SK-N-SH treated with all-trans-retinoic acid at 6 μM for 48 hours (cell line): ENCODE measurements at regions not wholly inside any gene's neighbourhood (a gene's known extent, or its start where the extent isn't known, plus 50 kb on each side); places are given as distances from the start of the nearest gene placed in this dataset.

Experiments
- ATAC-seq: fragments of 200-7000 bp; cut with Tn5 transposase; 3 replicates; pipeline ENCODE4 v1.9.1; 2020; ENCODE audit warnings: mild to moderate bottlenecking, moderate library complexity
- ARNTL ChIP-seq: fragments of 450-650 bp; formaldehyde crosslinking; IDR thresholded peaks from 2 replicates; pipeline ENCODE4 v1.5.0; 2020; ENCODE audit warnings: low read depth, mild to moderate bottlenecking, moderate library complexity, borderline replicate concordance
- CREB5 ChIP-seq: fragments of 250-450 bp; sonication (Bioruptor Pico); IDR thresholded peaks from 2 replicates; pipeline ENCODE4 v1.5.1; 2020; ENCODE audit warnings: low read depth, mild to moderate bottlenecking, moderate library complexity
- CSDC2 ChIP-seq: fragments of 250-450 bp; sonication (Bioruptor Pico); IDR thresholded peaks from 2 replicates; pipeline ENCODE4 v1.5.0; 2020; ENCODE audit warnings: mild to moderate bottlenecking, moderate library complexity
- CSRNP3 ChIP-seq: fragments of 250-450 bp; sonication (Bioruptor Pico); IDR thresholded peaks from 2 replicates; pipeline ENCODE4 v1.5.1; 2021; ENCODE audit warnings: mild to moderate bottlenecking, moderate library complexity
- ISL1 ChIP-seq: fragments of 250-450 bp; sonication (Bioruptor Pico); IDR thresholded peaks from 2 replicates; pipeline ENCODE4 v2.1.2; 2022; ENCODE audit warnings: mild to moderate bottlenecking, moderate library complexity
- OSR1 ChIP-seq: fragments of 250-450 bp; sonication (Bioruptor Pico); IDR thresholded peaks from 2 replicates; pipeline ENCODE4 v1.8.0; 2022; ENCODE audit warnings: moderate library complexity, mild to moderate bottlenecking, inconsistent platforms
- POU6F1 ChIP-seq: fragments of 250-450 bp; sonication (Bioruptor Pico); IDR thresholded peaks from 2 replicates; pipeline ENCODE4 v1.8.0; 2021; ENCODE audit warnings: low read depth, mild to moderate bottlenecking, moderate library complexity, borderline replicate concordance
- PPARA ChIP-seq: fragments of 250-450 bp; sonication (Bioruptor Pico); IDR thresholded peaks from 2 replicates; pipeline ENCODE4 v1.5.0; 2020; ENCODE audit warnings: mild to moderate bottlenecking, borderline replicate concordance
- RARB ChIP-seq: fragments of 250-450 bp; sonication (Bioruptor Pico); IDR thresholded peaks from 2 replicates; pipeline ENCODE4 v1.8.0; 2021; ENCODE audit warnings: mild to moderate bottlenecking, moderate library complexity
- SNAI2 ChIP-seq: fragments of 250-450 bp; sonication (Bioruptor Pico); IDR thresholded peaks from 2 replicates; pipeline ENCODE4 v1.5.0; 2020; ENCODE audit warnings: mild to moderate bottlenecking, moderate library complexity
- TCF4 ChIP-seq: fragments of 250-450 bp; sonication (Bioruptor Pico); IDR thresholded peaks from 2 replicates; pipeline ENCODE4 v1.8.0; 2021; ENCODE audit warnings: mild to moderate bottlenecking, moderate library complexity, borderline replicate concordance
- TOX ChIP-seq: fragments of 250-450 bp; sonication (Bioruptor Pico); IDR thresholded peaks from 2 replicates; pipeline ENCODE4 v1.8.0; 2021; ENCODE audit warnings: mild to moderate bottlenecking, moderate library complexity, borderline replicate concordance
- TSHZ2 ChIP-seq: fragments of 250-450 bp; sonication (Bioruptor Pico); IDR thresholded peaks from 2 replicates; pipeline ENCODE4 v1.5.0; 2020; ENCODE audit warnings: mild to moderate bottlenecking, moderate library complexity
- ZFP3 ChIP-seq: fragments of 250-450 bp; sonication (Bioruptor Pico); IDR thresholded peaks from 2 replicates; pipeline ENCODE4 v1.5.0; 2020; ENCODE audit warnings: mild to moderate bottlenecking, moderate library complexity
- ZFP30 ChIP-seq: fragments of 450-650 bp; formaldehyde crosslinking; IDR thresholded peaks from 2 replicates; pipeline ENCODE4 v1.5.0; 2022; ENCODE audit warnings: mild to moderate bottlenecking, moderate library complexity
- ZNF565 ChIP-seq: fragments of 450-650 bp; formaldehyde crosslinking; conservative IDR thresholded peaks from 2 replicates; pipeline ENCODE4 v1.5.0; 2020; ENCODE audit warnings: low read depth, mild to moderate bottlenecking, moderate library complexity
- ZNF70 ChIP-seq: fragments of 450-650 bp; formaldehyde crosslinking; IDR thresholded peaks from 2 replicates; pipeline ENCODE4 v1.5.0; 2020; ENCODE audit warnings: mild to moderate bottlenecking, moderate library complexity
- ZNF8 ChIP-seq: fragments of 450-650 bp; formaldehyde crosslinking; IDR thresholded peaks from 2 replicates; pipeline ENCODE4 v1.5.0; 2020; ENCODE audit warnings: mild to moderate bottlenecking, moderate library complexity
- TF ChIP-seq, protein P1 (sequence below): fragments of 250-450 bp; sonication (Bioruptor Pico); IDR thresholded peaks from 2 replicates; pipeline ENCODE4 v1.8.0; 2020; ENCODE audit warnings: mild to moderate bottlenecking, moderate library complexity, borderline replicate concordance

GRCh38 chr1:14313731-14314431, 284.6 kb upstream of the KAZN start (continued):
- TF ChIP-seq TSHZ2 (CRISPR knock-in tag): no peak
- no peak for TF ChIP-seq OSR1

DNA sequence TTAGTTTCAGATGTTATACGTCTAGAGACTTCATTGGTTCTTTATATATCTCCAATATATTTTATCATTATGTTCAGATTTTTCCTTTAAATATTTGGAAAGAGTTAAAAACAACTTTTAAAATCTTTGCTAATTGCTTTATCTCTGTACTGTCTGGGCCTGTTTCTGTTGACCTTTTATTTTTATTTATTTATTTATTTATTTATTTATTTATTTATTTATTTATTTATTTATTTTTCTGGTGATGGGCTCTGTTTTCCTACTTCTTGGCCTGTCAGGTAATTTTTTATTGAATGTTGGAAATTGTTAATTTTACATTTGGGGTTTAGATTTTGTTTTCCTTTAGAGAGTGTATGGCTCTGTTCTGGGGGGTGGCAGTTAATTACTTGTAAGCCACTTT, 279.7 kb upstream of the KAZN start:
- TF ChIP-seq OSR1 (no peak), ZNF8 (no peak)
- ATAC-seq: no peak

- no peak for ATAC-seq
- TF ChIP-seq CSRNP3 (no peak), ARNTL (no peak), ZNF8 (no peak), ISL1 (CRISPR knock-in tag) (no peak), ZNF565 (no peak), ZFP30 (no peak), TCF4 (CRISPR knock-in tag) (no peak), SNAI2 (CRISPR knock-in tag) (no peak), ZNF70 (CRISPR knock-in tag) (no peak), TOX (CRISPR knock-in tag) (no peak), TSHZ2 (CRISPR knock-in tag) (no peak), RARB (CRISPR knock-in tag) (no peak), CSDC2 (CRISPR knock-in tag) (no peak), OSR1 (no peak), PPARA (no peak), CREB5 (CRISPR knock-in tag) (no peak), ZFP3 (CRISPR knock-in tag) (no peak), POU6F1 (CRISPR knock-in tag) (no peak)
- TF ChIP-seq, protein P1, sequence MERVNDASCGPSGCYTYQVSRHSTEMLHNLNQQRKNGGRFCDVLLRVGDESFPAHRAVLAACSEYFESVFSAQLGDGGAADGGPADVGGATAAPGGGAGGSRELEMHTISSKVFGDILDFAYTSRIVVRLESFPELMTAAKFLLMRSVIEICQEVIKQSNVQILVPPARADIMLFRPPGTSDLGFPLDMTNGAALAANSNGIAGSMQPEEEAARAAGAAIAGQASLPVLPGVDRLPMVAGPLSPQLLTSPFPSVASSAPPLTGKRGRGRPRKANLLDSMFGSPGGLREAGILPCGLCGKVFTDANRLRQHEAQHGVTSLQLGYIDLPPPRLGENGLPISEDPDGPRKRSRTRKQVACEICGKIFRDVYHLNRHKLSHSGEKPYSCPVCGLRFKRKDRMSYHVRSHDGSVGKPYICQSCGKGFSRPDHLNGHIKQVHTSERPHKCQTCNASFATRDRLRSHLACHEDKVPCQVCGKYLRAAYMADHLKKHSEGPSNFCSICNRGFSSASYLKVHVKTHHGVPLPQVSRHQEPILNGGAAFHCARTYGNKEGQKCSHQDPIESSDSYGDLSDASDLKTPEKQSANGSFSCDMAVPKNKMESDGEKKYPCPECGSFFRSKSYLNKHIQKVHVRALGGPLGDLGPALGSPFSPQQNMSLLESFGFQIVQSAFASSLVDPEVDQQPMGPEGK: no peak
Measured at GRCh38 chr1:14320518-14320917, 278.0 kb upstream of the KAZN start.
